HCT116 (cell line): ENCODE measurements at regions not wholly inside any gene's neighbourhood (a gene's known extent, or its start where the extent isn't known, plus 50 kb on each side); places are given as distances from the start of the nearest gene placed in this dataset.

Experiments
- ATAC-seq: fragments of 200-7000 bp; cut with Tn5 transposase; 2 replicates; pipeline ENCODE4 v1.9.1; 2020; ENCODE audit warnings: mild to moderate bottlenecking, moderate library complexity
- BruUV-seq: library from RNA; stranded (reverse); fragments of 400-500 nt; replicated peaks from 2 replicates; lab custom pipeline; 2021; lab: Mats Ljungman, UMichigan
- CTCF ChIA-PET: fragments of 300-600 bp; sonication (Branson Sonifier 250); formaldehyde crosslinking; loops from one replicate; lab custom pipeline; 2021; ENCODE audit warnings: antibody characterized with exemption; lab: Charles Lee
- POLR2A ChIA-PET: fragments of 300-600, 350-600 bp; sonication (Branson Sonifier 250); formaldehyde crosslinking; loops from one replicate; lab custom pipeline; 2021; ENCODE audit warnings: antibody characterized with exemption; lab: Charles Lee
- RAD21 ChIA-PET, 2 experiments: fragments of 300-600 bp; sonication (Branson Sonifier 250); formaldehyde crosslinking; loops; one replicate each; lab custom pipeline; 2023; ENCODE audit warnings: low total read pairs in 2 of 2; ENCODE audit not compliant: uncharacterized antibody in 2 of 2, unreplicated experiment in 2 of 2, low non-redundant PET in 1 of 2; lab: Charles Lee
- DNase-seq: peaks from one replicate; pipeline ENCODE4 v3.0.0-alpha.2; 2010; ENCODE audit warnings: low read depth, low spot score
- H2AFZ ChIP-seq: fragments of 200-600 bp; shearing (Covaris generic), sonication (generic); 2 replicates; pipeline ENCODE4 v1.6.1; 2017; ENCODE audit warnings: low read depth, mixed run types, mixed read lengths, antibody characterized with exemption, low read length; ENCODE audit not compliant: poor library complexity, severe bottlenecking
- H3K27ac ChIP-seq: 2 replicates; pipeline ENCODE4 v1.5.1; 2012; ENCODE audit warnings: low read depth, low read length
- H3K27me3 ChIP-seq: fragments of 200-600 bp; sonication (generic); 2 replicates; pipeline ENCODE4 v1.6.1; 2016; ENCODE audit warnings: mixed run types, low read length, mixed read lengths; ENCODE audit not compliant: insufficient read depth
- H3K36me3 ChIP-seq, 2 experiments: fragments of 200-500 bp in 1 of 2; fragments of 200-600 bp in 1 of 2; sonication (Bioruptor generic) in 1 of 2; sonication (generic) in 1 of 2; 2 replicates each; pipeline versions ENCODE4 v1.5.1 to v1.6.1; 2014 to 2016; ENCODE audit warnings: low read length in 2 of 2, inconsistent platforms in 1 of 2, mixed read lengths in 1 of 2, mixed run types in 1 of 2; ENCODE audit not compliant: insufficient read depth in 2 of 2, control insufficient read depth in 1 of 2
- H3K4me1 ChIP-seq, 2 experiments: fragments of 200-600 bp in 1 of 2; sonication (generic) in 1 of 2; 2 replicates each; pipeline versions ENCODE4 v1.5.1 to v1.6.1; 2012 to 2017; ENCODE audit warnings: low read length in 2 of 2, inconsistent platforms in 1 of 2, mild to moderate bottlenecking in 1 of 2, mixed read lengths in 1 of 2, mixed run types in 1 of 2, moderate library complexity in 1 of 2; ENCODE audit not compliant: insufficient read depth in 2 of 2, control insufficient read depth in 1 of 2
- H3K4me2 ChIP-seq: fragments of 200-600 bp; sonication (generic); 2 replicates; pipeline ENCODE4 v1.6.1; 2017; ENCODE audit warnings: mixed run types, low read length, mixed read lengths
- H3K4me3 ChIP-seq, 2 experiments: fragments of 200-600 bp in 1 of 2; sonication (generic) in 1 of 2; replicated peaks in 1 of 2; 2 replicates each; pipeline ENCODE4 v1.5.1; 2011 to 2016; ENCODE audit warnings: low read length in 2 of 2, control low read depth in 1 of 2, low read depth in 1 of 2, mild to moderate bottlenecking in 1 of 2, mixed read lengths in 1 of 2, mixed run types in 1 of 2
- H3K79me2 ChIP-seq: fragments of 200-600 bp; sonication (generic); 2 replicates; pipeline ENCODE4 v1.6.1; 2017; ENCODE audit warnings: mild to moderate bottlenecking, mixed run types, low read length, moderate library complexity, mixed read lengths; ENCODE audit not compliant: insufficient read depth
- H3K9ac ChIP-seq: fragments of 200-600 bp; sonication (generic); 2 replicates; pipeline ENCODE4 v1.6.1; 2016; ENCODE audit warnings: low read length, mixed read lengths
- H3K9me2 ChIP-seq: fragments of 200-600 bp; sonication (generic), shearing (Covaris generic); 2 replicates; pipeline ENCODE4 v1.6.1; 2017; ENCODE audit warnings: mixed run types, mild to moderate bottlenecking, moderate library complexity; ENCODE audit not compliant: insufficient read depth
- H3K9me3 ChIP-seq, 2 experiments: fragments of 200-500 bp in 1 of 2; fragments of 200-600 bp in 1 of 2; sonication (Bioruptor generic) in 1 of 2; sonication (generic) in 1 of 2; 2 replicates each; pipeline ENCODE4 v1.6.1; 2014 to 2017; ENCODE audit warnings: low read length in 2 of 2, mixed read lengths in 2 of 2, inconsistent platforms in 1 of 2, low read depth in 1 of 2, mild to moderate bottlenecking in 1 of 2, mixed run types in 1 of 2, moderate library complexity in 1 of 2; ENCODE audit not compliant: control insufficient read depth in 1 of 2, insufficient read depth in 1 of 2
- H4K20me1 ChIP-seq: fragments of 200-600 bp; sonication (generic), shearing (Covaris generic); 2 replicates; pipeline ENCODE4 v1.6.1; 2017; ENCODE audit warnings: mixed run types, mild to moderate bottlenecking, moderate library complexity; ENCODE audit not compliant: insufficient read depth
- ELF1 ChIP-seq: IDR thresholded peaks from 2 replicates; pipeline ENCODE4 v1.6.1; 2012; ENCODE audit warnings: low read depth, borderline replicate concordance
- FOSL1 ChIP-seq: IDR thresholded peaks from 2 replicates; pipeline ENCODE4 v1.6.1; 2012; ENCODE audit warnings: low read depth
- YY1 ChIP-seq: IDR thresholded peaks from 2 replicates; pipeline ENCODE4 v1.6.1; 2011; ENCODE audit warnings: low read length, low read depth, moderate library complexity, mild to moderate bottlenecking; ENCODE audit not compliant: insufficient replicate concordance; ENCODE audit errors: extremely low read depth
- intact Hi-C: fragments of 100-400 bp; cut with micrococcal nuclease; formaldehyde crosslinking; loops from 2 replicates; pipeline ENCODE4 v1.10.0; 2022
- TF ChIP-seq, protein P1 (sequence below): IDR thresholded peaks from 2 replicates; pipeline ENCODE4 v1.6.1; 2011; ENCODE audit warnings: mild to moderate bottlenecking, low read length, moderate library complexity; ENCODE audit not compliant: insufficient replicate concordance; ENCODE audit errors: extremely low read depth

GRCh38 chr5:163619273-163619934, 114.0 kb downstream of the MAT2B start:
- Histone ChIP-seq H3K9me3 (no peaks in the 10 kb centered on the region), H2AFZ (no peak overlapping the region), H3K27me3 (peaks cover 27% of the 10 kb centered on the region), H3K36me3 (no peaks in the 10 kb centered on the region), H4K20me1 (no peaks in the 10 kb centered on the region), H3K9ac (no peak overlapping the region), H3K79me2 (no peaks in the 10 kb centered on the region), H3K27ac (no peak overlapping the region), H3K4me1 (no peaks in the 10 kb centered on the region), H3K9me2 (no peaks in the 10 kb centered on the region), H3K4me3 (no peak overlapping the region), H3K4me2 (no peak overlapping the region)
- TF ChIP-seq YY1 = no peak
- no peak for TF ChIP-seq FOSL1
- CTCF ChIA-PET = no interaction called here
- intact Hi-C loops = no loop called here
- no TSS peak for BruUV-seq
- POLR2A ChIA-PET = no interaction called here
- RAD21 ChIA-PET = no interaction called here
- DNase-seq (no peak), ATAC-seq (no peak)

GRCh38 chr5:163619951-163620350, 114.5 kb downstream of the MAT2B start:
- no peak for DNase-seq
- no peak overlapping the region for H2AFZ ChIP-seq
- POLR2A ChIA-PET = no interaction called here

More at GRCh38 chr5:163619951-163620350, 114.5 kb downstream of the MAT2B start:
- no peak overlapping the region for H3K27ac ChIP-seq
- H3K79me2 ChIP-seq = no peaks in the 10 kb centered on the region
- no peak for TF ChIP-seq ELF1
- TF ChIP-seq, protein P1, sequence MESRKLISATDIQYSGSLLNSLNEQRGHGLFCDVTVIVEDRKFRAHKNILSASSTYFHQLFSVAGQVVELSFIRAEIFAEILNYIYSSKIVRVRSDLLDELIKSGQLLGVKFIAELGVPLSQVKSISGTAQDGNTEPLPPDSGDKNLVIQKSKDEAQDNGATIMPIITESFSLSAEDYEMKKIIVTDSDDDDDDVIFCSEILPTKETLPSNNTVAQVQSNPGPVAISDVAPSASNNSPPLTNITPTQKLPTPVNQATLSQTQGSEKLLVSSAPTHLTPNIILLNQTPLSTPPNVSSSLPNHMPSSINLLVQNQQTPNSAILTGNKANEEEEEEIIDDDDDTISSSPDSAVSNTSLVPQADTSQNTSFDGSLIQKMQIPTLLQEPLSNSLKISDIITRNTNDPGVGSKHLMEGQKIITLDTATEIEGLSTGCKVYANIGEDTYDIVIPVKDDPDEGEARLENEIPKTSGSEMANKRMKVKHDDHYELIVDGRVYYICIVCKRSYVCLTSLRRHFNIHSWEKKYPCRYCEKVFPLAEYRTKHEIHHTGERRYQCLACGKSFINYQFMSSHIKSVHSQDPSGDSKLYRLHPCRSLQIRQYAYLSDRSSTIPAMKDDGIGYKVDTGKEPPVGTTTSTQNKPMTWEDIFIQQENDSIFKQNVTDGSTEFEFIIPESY = no peak
- no peaks in the 10 kb centered on the region for H3K4me1 ChIP-seq
- H3K4me3 ChIP-seq = no peak overlapping the region
- no peaks in the 10 kb centered on the region for H3K36me3 ChIP-seq
- H3K4me2 ChIP-seq = no peak overlapping the region
- ChIA-PET CTCF (no interaction called here), RAD21 (no interaction called here)
- intact Hi-C loops = no loop called here
- no peak overlapping the region for H3K9ac ChIP-seq
- BruUV-seq = no TSS peak
- H3K27me3 ChIP-seq = peaks cover 27% of the 10 kb centered on the region
- no peaks in the 10 kb centered on the region for H4K20me1 ChIP-seq
- no peaks in the 10 kb centered on the region for H3K9me2 ChIP-seq
- H3K9me3 ChIP-seq = no peaks in the 10 kb centered on the region
- ATAC-seq = no peak
